ENCODE measurements at regions not wholly inside any gene's neighbourhood (a gene's known extent, or its start where the extent isn't known, plus 50 kb on each side); places are given as distances from the start of the nearest gene placed in this dataset.

DNA sequence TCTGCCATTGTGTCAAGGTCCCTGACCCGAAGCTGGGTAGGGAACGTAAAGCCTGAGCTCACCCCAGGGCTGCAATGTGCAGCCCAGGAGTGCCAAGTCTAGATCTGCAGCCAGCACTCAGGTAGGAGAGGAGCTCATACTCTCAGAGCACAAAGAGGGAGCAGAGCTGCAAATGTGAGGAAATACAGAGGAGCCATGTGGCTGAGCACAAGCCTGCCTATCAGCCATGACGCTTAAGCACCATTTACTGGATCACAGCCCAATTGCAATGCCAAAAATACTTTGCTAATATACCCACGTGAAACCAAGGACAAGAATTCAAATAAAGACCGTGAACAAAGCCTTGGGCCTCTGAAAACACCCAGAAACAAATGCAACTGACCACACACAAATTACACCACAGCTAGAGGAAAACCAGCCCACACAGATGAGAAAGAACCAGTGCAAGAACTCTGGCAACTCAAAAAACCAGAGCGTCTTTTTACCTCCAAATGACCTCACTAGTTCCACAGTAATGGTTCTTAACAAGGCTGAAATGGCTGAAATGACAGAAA lies 69.0 kb upstream of the HPF1 start:
- Histone ChIP-seq H3K27ac (ENCODE audit: low read length) (no peak overlapping the region), H3K4me1 (ENCODE audit: control insufficient read depth, insufficient read depth, low read length) (no peaks in the 10 kb centered on the region), H3K4me3 (ENCODE audit: low read depth in 2 of 2, low read length in 2 of 2) (no peak overlapping the region), H3K27me3 (ENCODE audit: control insufficient read depth, insufficient read depth, low read length) (no peaks in the 10 kb centered on the region), H3K36me3 (ENCODE audit: control insufficient read depth, insufficient read depth, low read length) (no peaks in the 10 kb centered on the region), H3K9me3 (ENCODE audit: control insufficient read depth, insufficient read depth, low read depth, low read length) (no peaks in the 10 kb centered on the region)
- DNase-seq (ENCODE audit: low read depth, low spot score) (no peak), ATAC-seq (no peak)
- no peak for TF ChIP-seq SIN3A (IDR thresholded peaks at IDR 0.05; ENCODE audit: borderline replicate concordance, insufficient read depth, low read depth, low read length)
- TF ChIP-seq TCF7L2 (IDR thresholded peaks at IDR 0.05; ENCODE audit: low read depth, low read length), result no peak
- no peak for TF ChIP-seq POLR2AphosphoS5 (IDR thresholded peaks at IDR 0.05; ENCODE audit: low read depth, low read length)
- TF ChIP-seq, protein P1, sequence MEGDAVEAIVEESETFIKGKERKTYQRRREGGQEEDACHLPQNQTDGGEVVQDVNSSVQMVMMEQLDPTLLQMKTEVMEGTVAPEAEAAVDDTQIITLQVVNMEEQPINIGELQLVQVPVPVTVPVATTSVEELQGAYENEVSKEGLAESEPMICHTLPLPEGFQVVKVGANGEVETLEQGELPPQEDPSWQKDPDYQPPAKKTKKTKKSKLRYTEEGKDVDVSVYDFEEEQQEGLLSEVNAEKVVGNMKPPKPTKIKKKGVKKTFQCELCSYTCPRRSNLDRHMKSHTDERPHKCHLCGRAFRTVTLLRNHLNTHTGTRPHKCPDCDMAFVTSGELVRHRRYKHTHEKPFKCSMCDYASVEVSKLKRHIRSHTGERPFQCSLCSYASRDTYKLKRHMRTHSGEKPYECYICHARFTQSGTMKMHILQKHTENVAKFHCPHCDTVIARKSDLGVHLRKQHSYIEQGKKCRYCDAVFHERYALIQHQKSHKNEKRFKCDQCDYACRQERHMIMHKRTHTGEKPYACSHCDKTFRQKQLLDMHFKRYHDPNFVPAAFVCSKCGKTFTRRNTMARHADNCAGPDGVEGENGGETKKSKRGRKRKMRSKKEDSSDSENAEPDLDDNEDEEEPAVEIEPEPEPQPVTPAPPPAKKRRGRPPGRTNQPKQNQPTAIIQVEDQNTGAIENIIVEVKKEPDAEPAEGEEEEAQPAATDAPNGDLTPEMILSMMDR (IDR thresholded peaks at IDR 0.05), result no peak
- TF ChIP-seq, protein P2, sequence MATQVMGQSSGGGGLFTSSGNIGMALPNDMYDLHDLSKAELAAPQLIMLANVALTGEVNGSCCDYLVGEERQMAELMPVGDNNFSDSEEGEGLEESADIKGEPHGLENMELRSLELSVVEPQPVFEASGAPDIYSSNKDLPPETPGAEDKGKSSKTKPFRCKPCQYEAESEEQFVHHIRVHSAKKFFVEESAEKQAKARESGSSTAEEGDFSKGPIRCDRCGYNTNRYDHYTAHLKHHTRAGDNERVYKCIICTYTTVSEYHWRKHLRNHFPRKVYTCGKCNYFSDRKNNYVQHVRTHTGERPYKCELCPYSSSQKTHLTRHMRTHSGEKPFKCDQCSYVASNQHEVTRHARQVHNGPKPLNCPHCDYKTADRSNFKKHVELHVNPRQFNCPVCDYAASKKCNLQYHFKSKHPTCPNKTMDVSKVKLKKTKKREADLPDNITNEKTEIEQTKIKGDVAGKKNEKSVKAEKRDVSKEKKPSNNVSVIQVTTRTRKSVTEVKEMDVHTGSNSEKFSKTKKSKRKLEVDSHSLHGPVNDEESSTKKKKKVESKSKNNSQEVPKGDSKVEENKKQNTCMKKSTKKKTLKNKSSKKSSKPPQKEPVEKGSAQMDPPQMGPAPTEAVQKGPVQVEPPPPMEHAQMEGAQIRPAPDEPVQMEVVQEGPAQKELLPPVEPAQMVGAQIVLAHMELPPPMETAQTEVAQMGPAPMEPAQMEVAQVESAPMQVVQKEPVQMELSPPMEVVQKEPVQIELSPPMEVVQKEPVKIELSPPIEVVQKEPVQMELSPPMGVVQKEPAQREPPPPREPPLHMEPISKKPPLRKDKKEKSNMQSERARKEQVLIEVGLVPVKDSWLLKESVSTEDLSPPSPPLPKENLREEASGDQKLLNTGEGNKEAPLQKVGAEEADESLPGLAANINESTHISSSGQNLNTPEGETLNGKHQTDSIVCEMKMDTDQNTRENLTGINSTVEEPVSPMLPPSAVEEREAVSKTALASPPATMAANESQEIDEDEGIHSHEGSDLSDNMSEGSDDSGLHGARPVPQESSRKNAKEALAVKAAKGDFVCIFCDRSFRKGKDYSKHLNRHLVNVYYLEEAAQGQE (IDR thresholded peaks at IDR 0.05; ENCODE audit: insufficient read depth in 1 of 2, low read depth in 2 of 2, low read length in 1 of 2), result no peak
- BruUV-seq (replicated peaks), result no TSS peak
- intact Hi-C loops (cut with micrococcal nuclease; ENCODE audit: unreplicated experiment), result no loop called here
- in situ Hi-C loops (cut with HindIII; ENCODE audit: low pct_unique_long_range_greater_than_20kb, low sequenced_read_pairs), result no loop called here
- ChIA-PET POLR2A (interaction anchor here (0.6 kb wide), 1 partner anchor 210 kb away, joined by 19 read pairs; no protein-coding TSS in a partner anchor), CTCF (no interaction called here)

DNA sequence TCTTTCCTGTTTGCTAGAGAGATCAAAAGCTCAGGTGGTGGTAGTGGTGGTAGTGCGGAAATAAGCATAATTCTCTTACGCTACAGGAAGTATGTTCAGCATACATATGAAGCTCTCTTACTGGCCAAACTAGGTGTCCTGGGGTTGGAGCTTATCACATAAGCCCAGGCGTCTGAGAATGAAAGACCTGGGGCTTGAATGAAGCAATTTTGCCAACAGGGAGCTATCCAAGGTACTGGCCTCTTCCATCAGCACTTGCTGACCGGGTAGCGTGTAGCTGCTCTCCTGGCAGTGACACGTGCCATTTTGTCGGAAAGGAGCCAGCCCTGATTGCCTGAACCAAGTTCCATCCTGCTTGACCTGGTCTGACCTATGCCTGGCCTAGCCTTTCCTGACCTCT lies 65.9 kb upstream of the HPF1 start:
- no peak overlapping the region for H3K4me3 ChIP-seq (ENCODE audit: low read depth in 2 of 2, low read length in 2 of 2)
- H3K4me1 ChIP-seq (ENCODE audit: control insufficient read depth, insufficient read depth, low read length), result no peaks in the 10 kb centered on the region
- no peaks in the 10 kb centered on the region for H3K36me3 ChIP-seq (ENCODE audit: control insufficient read depth, insufficient read depth, low read length)
- in situ Hi-C loops (cut with HindIII; ENCODE audit: low pct_unique_long_range_greater_than_20kb, low sequenced_read_pairs) (loop anchor here (25.0 kb wide), 1 partner anchor 214 kb away; the partner anchor contains the start of gene MFAP3L), intact Hi-C loops (cut with micrococcal nuclease; ENCODE audit: unreplicated experiment) (no loop called here)
- no peaks in the 10 kb centered on the region for H3K9me3 ChIP-seq (ENCODE audit: control insufficient read depth, insufficient read depth, low read depth, low read length)
- TF ChIP-seq, protein P2 (IDR thresholded peaks at IDR 0.05; ENCODE audit: insufficient read depth in 1 of 2, low read depth in 2 of 2, low read length in 1 of 2), result peak; percentile 86 to 89
- no peak for TF ChIP-seq TCF7L2 (IDR thresholded peaks at IDR 0.05; ENCODE audit: low read depth, low read length)
- no TSS peak for BruUV-seq (replicated peaks)
- ATAC-seq, result no peak
- no peaks in the 10 kb centered on the region for H3K27me3 ChIP-seq (ENCODE audit: control insufficient read depth, insufficient read depth, low read length)
- CTCF ChIA-PET, result interaction anchor here (0.5 to 0.6 kb wide), 2 partner anchors 85 to 226 kb away, joined by 4 to 5 read pairs; no protein-coding TSS in a partner anchor
- no peak overlapping the region for H3K27ac ChIP-seq (ENCODE audit: low read length)
- no peak for DNase-seq (ENCODE audit: low read depth, low spot score)
- POLR2A ChIA-PET, result no interaction called here

Measured in Panc1 (cell line).